ENCODE measurements at regions not wholly inside any gene's neighbourhood (a gene's known extent, or its start where the extent isn't known, plus 50 kb on each side); places are given as distances from the start of the nearest gene placed in this dataset.

- DNase-seq (ENCODE audit: extremely low read depth, low read depth) = no peak
- TF ChIP-seq CTCF (IDR thresholded peaks at IDR 0.05; ENCODE audit: low read depth, low read length, missing control alignments) = no peak
- no peak overlapping the region for H3K4me3 ChIP-seq (replicated peaks; ENCODE audit: low read depth, low read length)
These were observed 76.3 kb upstream of the LRRC7 start for GRCh38 chr1:69491416-69491815.

GRCh38 chr1:69492286-69492685 is 75.4 kb upstream of the LRRC7 start:
- no peak for TF ChIP-seq CTCF (IDR thresholded peaks at IDR 0.05; ENCODE audit: low read depth, low read length, missing control alignments)
- no peak overlapping the region for H3K4me3 ChIP-seq (replicated peaks; ENCODE audit: low read depth, low read length)
- no peak for DNase-seq (ENCODE audit: extremely low read depth, low read depth)

- H3K4me3 ChIP-seq (replicated peaks; ENCODE audit: low read depth, low read length) = no peak overlapping the region
- no peak for TF ChIP-seq CTCF (IDR thresholded peaks at IDR 0.05; ENCODE audit: low read depth, low read length, missing control alignments)
- DNase-seq (ENCODE audit: extremely low read depth, low read depth) = no peak
These were observed 73.5 kb upstream of the LRRC7 start for GRCh38 chr1:69494221-69494620.

- DNase-seq (ENCODE audit: extremely low read depth, low read depth) = no peak
- H3K4me3 ChIP-seq (replicated peaks; ENCODE audit: low read depth, low read length) = no peak overlapping the region
- TF ChIP-seq CTCF (IDR thresholded peaks at IDR 0.05; ENCODE audit: low read depth, low read length, missing control alignments) = no peak
These were observed 70.1 kb upstream of the LRRC7 start for GRCh38 chr1:69497441-69498221.

GRCh38 chr1:69498711-69499110 is 69.0 kb upstream of the LRRC7 start:
- no peak for TF ChIP-seq CTCF (IDR thresholded peaks at IDR 0.05; ENCODE audit: low read depth, low read length, missing control alignments)
- DNase-seq (ENCODE audit: extremely low read depth, low read depth) = no peak
- no peak overlapping the region for H3K4me3 ChIP-seq (replicated peaks; ENCODE audit: low read depth, low read length)

- H3K4me3 ChIP-seq (replicated peaks; ENCODE audit: low read depth, low read length) = no peak overlapping the region
- no peak for DNase-seq (ENCODE audit: extremely low read depth, low read depth)
- TF ChIP-seq CTCF (IDR thresholded peaks at IDR 0.05; ENCODE audit: low read depth, low read length, missing control alignments) = no peak
These were observed 68.4 kb upstream of the LRRC7 start for GRCh38 chr1:69499203-69499803.
